Neural progenitor cell (in vitro differentiated cells): ENCODE measurements at regions not wholly inside any gene's neighbourhood (a gene's known extent, or its start where the extent isn't known, plus 50 kb on each side); places are given as distances from the start of the nearest gene placed in this dataset.

Experiments used
- DNase-seq: peaks from one replicate; pipeline ENCODE4 v3.0.0-alpha.2; 2016; ENCODE audit warnings: low spot score
- H2AFZ ChIP-seq: fragments of 200-600 bp; sonication (generic); replicated peaks from 2 replicates; pipeline ENCODE4 v1.6.1; 2016; ENCODE audit warnings: antibody characterized with exemption
- H3F3A ChIP-seq: fragments of 200-600 bp; sonication (generic); 2 replicates; pipeline ENCODE4 v1.6.1; 2016; ENCODE audit warnings: antibody characterized with exemption, low read depth
- H3K27ac ChIP-seq: fragments of 200-600 bp; sonication (generic); 2 replicates; pipeline ENCODE4 v1.5.1; 2016; ENCODE audit warnings: mild to moderate bottlenecking
- H3K27me3 ChIP-seq: fragments of 200-600 bp; sonication (generic); 2 replicates; pipeline ENCODE4 v1.6.1; 2016; ENCODE audit warnings: mild to moderate bottlenecking, moderate library complexity
- H3K36me3 ChIP-seq: fragments of 200-600 bp; sonication (generic); 2 replicates; pipeline ENCODE4 v1.5.1; 2016
- H3K4me1 ChIP-seq: fragments of 200-600 bp; sonication (generic); 2 replicates; pipeline ENCODE4 v1.6.1; 2016; ENCODE audit warnings: mixed run types
- H3K4me2 ChIP-seq: fragments of 200-600 bp; sonication (generic); 2 replicates; pipeline ENCODE4 v1.6.1; 2016
- H3K4me3 ChIP-seq: fragments of 200-600 bp; sonication (generic); 2 replicates; pipeline ENCODE4 v1.5.1; 2016
- H3K79me2 ChIP-seq: fragments of 200-600 bp; sonication (generic); 2 replicates; pipeline ENCODE4 v1.6.1; 2016; ENCODE audit warnings: low read depth
- H3K9ac ChIP-seq: fragments of 200-600 bp; sonication (generic); 2 replicates; pipeline ENCODE4 v1.6.1; 2016
- H3K9me3 ChIP-seq: fragments of 200-600 bp; sonication (generic); 2 replicates; pipeline ENCODE4 v1.5.1; 2016; ENCODE audit warnings: low read depth
- H4K20me1 ChIP-seq: fragments of 200-600 bp; sonication (generic); 2 replicates; pipeline ENCODE4 v1.6.1; 2016; ENCODE audit warnings: low read depth
- H3K27ac Mint-ChIP-seq: 3 replicates; pipeline ENCODE4 v1.8.0; 2021; ENCODE audit warnings: mixed read lengths
- H3K27me3 Mint-ChIP-seq: 2 replicates; pipeline ENCODE4 v1.8.0; 2022; ENCODE audit warnings: low read depth, mild to moderate bottlenecking, inconsistent platforms, moderate library complexity, mixed read lengths; ENCODE audit not compliant: insufficient read depth
- H3K36me3 Mint-ChIP-seq: 3 replicates; pipeline ENCODE4 v1.8.0; 2021; ENCODE audit warnings: mixed read lengths
- H3K4me1 Mint-ChIP-seq: 3 replicates; pipeline ENCODE4 v1.8.0; 2021; ENCODE audit warnings: mixed read lengths
- H3K4me3 Mint-ChIP-seq: 3 replicates; pipeline ENCODE4 v1.8.0; 2021; ENCODE audit warnings: mild to moderate bottlenecking, moderate library complexity, mixed read lengths
- H3K9me3 Mint-ChIP-seq: 3 replicates; pipeline ENCODE4 v1.8.0; 2020; ENCODE audit warnings: mixed read lengths
- EZH2 ChIP-seq: fragments of 200-600 bp; sonication (generic); IDR thresholded peaks from 2 replicates; pipeline ENCODE4 v1.6.1; 2017; ENCODE audit warnings: antibody characterized with exemption, mild to moderate bottlenecking, moderate library complexity
- EZH2phosphoT487 ChIP-seq: fragments of 200-600 bp; sonication (generic); IDR thresholded peaks from 2 replicates; pipeline ENCODE4 v1.6.1; 2017; ENCODE audit warnings: antibody characterized with exemption
- TF ChIP-seq, protein P1 (sequence below): fragments of 200-600 bp; sonication (generic); IDR thresholded peaks from 2 replicates; pipeline ENCODE4 v1.5.1; 2017; ENCODE audit warnings: antibody characterized with exemption, mild to moderate bottlenecking

DNA sequence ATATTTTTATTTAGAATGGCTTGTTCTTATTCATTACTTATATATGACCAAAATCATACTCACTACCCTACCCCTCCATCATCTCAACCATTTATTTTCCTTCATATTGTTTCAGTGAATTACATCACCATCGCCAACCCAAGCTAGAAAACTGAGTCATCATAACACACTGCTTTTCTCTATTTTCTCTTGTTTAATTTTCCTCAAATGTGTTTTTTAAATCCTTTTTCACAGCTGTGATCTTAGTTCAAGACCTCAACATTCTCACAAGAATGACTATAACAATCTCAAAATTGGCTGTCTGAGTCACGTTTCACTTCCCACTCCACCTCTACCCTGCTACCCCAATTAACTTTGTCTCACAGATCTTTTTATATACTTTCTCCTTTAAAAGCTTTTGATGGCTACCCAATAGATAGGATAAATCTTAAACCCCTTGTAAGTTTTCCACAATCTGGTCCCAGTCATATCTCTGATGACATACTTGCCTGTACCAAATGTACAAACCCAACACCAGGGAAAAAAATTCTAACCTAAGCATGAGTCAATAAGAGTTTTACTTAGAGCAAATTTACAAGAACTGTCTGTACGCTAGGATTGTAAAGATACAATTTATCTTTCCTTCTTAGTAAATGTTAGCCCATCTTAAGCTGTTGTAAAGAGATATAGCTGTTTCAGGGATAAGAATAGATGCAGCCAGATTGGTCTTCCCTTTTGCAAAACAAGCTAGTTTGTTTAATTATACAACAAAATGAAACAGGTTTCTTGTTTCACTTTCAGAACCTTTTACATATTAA lies 635.1 kb upstream of the SLC39A10 start:
- H3K27ac ChIP-seq: no peak overlapping the region

DNA sequence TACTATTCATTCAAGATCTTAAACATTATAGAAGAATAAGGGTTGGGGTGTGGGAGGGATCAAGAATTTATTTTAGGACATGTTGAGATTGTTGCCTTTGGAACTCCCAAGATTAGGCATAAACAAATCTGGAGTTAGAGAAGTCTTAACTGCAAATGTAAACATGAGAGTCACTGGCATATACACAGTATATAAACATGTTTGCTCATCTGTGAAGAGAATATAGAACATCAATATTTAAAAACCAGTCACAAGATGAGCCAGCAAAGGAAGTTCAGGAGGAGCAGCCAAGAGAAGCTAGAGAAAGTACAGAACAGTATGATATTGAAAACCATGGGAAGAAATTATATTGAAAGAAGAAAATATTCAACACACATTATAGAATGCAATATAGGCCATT lies 638.6 kb upstream of the SLC39A10 start:
- H3K36me3 Mint-ChIP-seq: no peaks in the 10 kb centered on the region
- Histone ChIP-seq H3K4me1 (no peaks in the 10 kb centered on the region), H3K9me3 (no peaks in the 10 kb centered on the region), H3K27ac (no peak overlapping the region), H3K36me3 (no peaks in the 10 kb centered on the region), H3K27me3 (no peaks in the 10 kb centered on the region), H2AFZ (no peak overlapping the region), H4K20me1 (no peaks in the 10 kb centered on the region), H3K4me2 (no peak overlapping the region), H3K79me2 (no peaks in the 10 kb centered on the region), H3K4me3 (no peak overlapping the region), H3F3A (no peaks in the 10 kb centered on the region), H3K9ac (no peak overlapping the region)
- H3K4me1 Mint-ChIP-seq: no peaks in the 10 kb centered on the region
- H3K4me3 Mint-ChIP-seq: no peak overlapping the region
- TF ChIP-seq EZH2: no peak
- TF ChIP-seq, protein P1, sequence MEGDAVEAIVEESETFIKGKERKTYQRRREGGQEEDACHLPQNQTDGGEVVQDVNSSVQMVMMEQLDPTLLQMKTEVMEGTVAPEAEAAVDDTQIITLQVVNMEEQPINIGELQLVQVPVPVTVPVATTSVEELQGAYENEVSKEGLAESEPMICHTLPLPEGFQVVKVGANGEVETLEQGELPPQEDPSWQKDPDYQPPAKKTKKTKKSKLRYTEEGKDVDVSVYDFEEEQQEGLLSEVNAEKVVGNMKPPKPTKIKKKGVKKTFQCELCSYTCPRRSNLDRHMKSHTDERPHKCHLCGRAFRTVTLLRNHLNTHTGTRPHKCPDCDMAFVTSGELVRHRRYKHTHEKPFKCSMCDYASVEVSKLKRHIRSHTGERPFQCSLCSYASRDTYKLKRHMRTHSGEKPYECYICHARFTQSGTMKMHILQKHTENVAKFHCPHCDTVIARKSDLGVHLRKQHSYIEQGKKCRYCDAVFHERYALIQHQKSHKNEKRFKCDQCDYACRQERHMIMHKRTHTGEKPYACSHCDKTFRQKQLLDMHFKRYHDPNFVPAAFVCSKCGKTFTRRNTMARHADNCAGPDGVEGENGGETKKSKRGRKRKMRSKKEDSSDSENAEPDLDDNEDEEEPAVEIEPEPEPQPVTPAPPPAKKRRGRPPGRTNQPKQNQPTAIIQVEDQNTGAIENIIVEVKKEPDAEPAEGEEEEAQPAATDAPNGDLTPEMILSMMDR: no peak
- no peak for TF ChIP-seq EZH2phosphoT487
- H3K27ac Mint-ChIP-seq: no peak overlapping the region
- DNase-seq: no peak
- H3K27me3 Mint-ChIP-seq: no peaks in the 10 kb centered on the region
- no peaks in the 10 kb centered on the region for H3K9me3 Mint-ChIP-seq

More for the DNA sequence above, 635.1 kb upstream of the SLC39A10 start:
- no peaks in the 10 kb centered on the region for H3K27me3 Mint-ChIP-seq
- no peaks in the 10 kb centered on the region for H3K36me3 Mint-ChIP-seq
- Histone ChIP-seq H3K4me2 (no peak overlapping the region), H3K79me2 (no peaks in the 10 kb centered on the region), H3K27me3 (no peaks in the 10 kb centered on the region), H3K36me3 (no peaks in the 10 kb centered on the region), H3F3A (no peaks in the 10 kb centered on the region), H4K20me1 (no peaks in the 10 kb centered on the region), H3K9ac (no peak overlapping the region), H3K4me3 (no peak overlapping the region), H3K9me3 (no peaks in the 10 kb centered on the region), H2AFZ (no peak overlapping the region), H3K4me1 (no peaks in the 10 kb centered on the region)
- no peak for DNase-seq
- H3K9me3 Mint-ChIP-seq: no peaks in the 10 kb centered on the region
- no peak for TF ChIP-seq EZH2phosphoT487
- TF ChIP-seq EZH2: no peak
- no peaks in the 10 kb centered on the region for H3K4me1 Mint-ChIP-seq
- no peak overlapping the region for H3K4me3 Mint-ChIP-seq
- H3K27ac Mint-ChIP-seq: no peak overlapping the region

DNA sequence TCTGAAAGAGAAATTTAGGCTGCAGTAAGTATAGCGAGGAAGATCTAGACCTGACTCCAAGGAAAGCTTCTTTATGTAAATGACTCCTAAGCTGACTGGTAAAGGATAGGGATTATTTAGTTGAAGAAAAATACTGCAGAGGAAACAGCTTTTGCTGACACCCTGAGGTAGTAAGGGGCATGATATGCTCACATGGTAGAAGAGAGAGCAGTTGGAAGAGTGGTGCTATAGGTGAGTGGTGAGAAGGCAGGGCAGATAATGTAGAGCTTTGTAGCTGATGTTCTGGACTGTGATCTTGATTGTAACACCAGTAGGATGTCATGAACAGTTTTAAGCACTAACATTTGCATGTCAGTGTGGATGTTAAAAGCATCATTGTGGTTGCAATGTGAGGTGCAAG lies 639.1 kb upstream of the SLC39A10 start:
- Histone ChIP-seq H2AFZ (no peak overlapping the region), H3K9me3 (no peaks in the 10 kb centered on the region), H3K4me1 (no peaks in the 10 kb centered on the region), H3F3A (no peaks in the 10 kb centered on the region), H3K9ac (no peak overlapping the region), H3K27me3 (no peaks in the 10 kb centered on the region), H3K4me3 (no peak overlapping the region), H3K79me2 (no peaks in the 10 kb centered on the region), H3K4me2 (no peak overlapping the region), H4K20me1 (no peaks in the 10 kb centered on the region), H3K36me3 (no peaks in the 10 kb centered on the region), H3K27ac (no peak overlapping the region)
- H3K4me3 Mint-ChIP-seq: no peak overlapping the region
- DNase-seq: no peak
- no peaks in the 10 kb centered on the region for H3K36me3 Mint-ChIP-seq
- H3K9me3 Mint-ChIP-seq: no peaks in the 10 kb centered on the region
- no peaks in the 10 kb centered on the region for H3K4me1 Mint-ChIP-seq
- no peaks in the 10 kb centered on the region for H3K27me3 Mint-ChIP-seq
- no peak overlapping the region for H3K27ac Mint-ChIP-seq
- TF ChIP-seq EZH2 (no peak), EZH2phosphoT487 (no peak)
- TF ChIP-seq, protein P1: no peak

DNA sequence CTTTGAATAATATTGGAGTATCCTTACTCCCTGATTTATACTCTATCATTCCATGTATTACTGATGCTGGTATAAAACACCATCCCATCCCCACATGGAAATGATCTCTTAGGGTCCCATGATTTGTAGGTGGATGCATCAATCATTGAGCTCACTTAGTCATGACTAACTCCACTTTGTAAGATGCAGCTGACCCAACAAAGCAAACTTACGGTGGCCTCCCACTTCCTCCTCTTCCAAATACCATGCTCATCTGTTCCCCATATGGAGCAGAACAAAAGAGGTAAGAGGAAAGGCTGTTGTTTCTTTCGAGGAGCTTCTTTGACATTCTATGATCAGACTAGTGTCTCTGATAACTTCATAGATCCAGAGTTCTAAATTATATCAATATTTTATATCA lies 640.2 kb upstream of the SLC39A10 start:
- H3K27me3 Mint-ChIP-seq: no peaks in the 10 kb centered on the region
- no peak for DNase-seq
- Histone ChIP-seq H3K27me3 (no peaks in the 10 kb centered on the region), H3K9ac (no peak overlapping the region), H3K9me3 (no peaks in the 10 kb centered on the region), H3K36me3 (no peaks in the 10 kb centered on the region), H3K4me3 (no peak overlapping the region), H3K4me1 (no peaks in the 10 kb centered on the region), H4K20me1 (no peaks in the 10 kb centered on the region), H3K27ac (no peak overlapping the region), H3K79me2 (no peaks in the 10 kb centered on the region), H3K4me2 (no peak overlapping the region), H3F3A (no peaks in the 10 kb centered on the region), H2AFZ (no peak overlapping the region)
- no peak overlapping the region for H3K4me3 Mint-ChIP-seq
- no peaks in the 10 kb centered on the region for H3K9me3 Mint-ChIP-seq
- no peaks in the 10 kb centered on the region for H3K4me1 Mint-ChIP-seq
- no peak overlapping the region for H3K27ac Mint-ChIP-seq
- TF ChIP-seq EZH2phosphoT487 (no peak), EZH2 (no peak)
- TF ChIP-seq, protein P1: no peak
- H3K36me3 Mint-ChIP-seq: no peaks in the 10 kb centered on the region
